ENCODE measurements at regions not wholly inside any gene's neighbourhood (a gene's known extent, or its start where the extent isn't known, plus 50 kb on each side); places are given as distances from the start of the nearest gene placed in this dataset.

GRCh38 chr13:80048030-80048429 is 292.9 kb downstream of the SPRY2 start:
- in situ Hi-C loops (cut with MboI; ENCODE audit: low sequenced_read_pairs): loop anchor here (10.0 to 25.0 kb wide), 2 partner anchors 261 to 287 kb away; no protein-coding TSS in a partner anchor
- Histone ChIP-seq H4K20me1 (ENCODE audit: insufficient read depth, low read length) (no peaks in the 10 kb centered on the region), H2BK15ac (ENCODE audit: low read depth, low read length) (no peak overlapping the region), H4K91ac (ENCODE audit: insufficient read depth, low read depth, low read length) (no peak overlapping the region), H3K4me3 (ENCODE audit: insufficient read depth, low read depth, low read length) (no peak overlapping the region), H3K4me2 (ENCODE audit: low read depth, low read length) (no peak overlapping the region), H3K4ac (ENCODE audit: low read depth, low read length) (no peak overlapping the region; the same call in 1 of the 2 replicates), H3K9me3 (ENCODE audit: control insufficient read depth, insufficient read depth, low read length) (no peaks in the 10 kb centered on the region), H3K14ac (replicated peaks; ENCODE audit: low read depth, low read length) (no peak overlapping the region), H2BK5ac (ENCODE audit: low read depth, low read length, poor library complexity, severe bottlenecking) (no peak overlapping the region), H3K27me3 (ENCODE audit: control insufficient read depth, insufficient read depth, low read length) (no peaks in the 10 kb centered on the region), H3K9ac (ENCODE audit: low read depth, low read length) (no peak overlapping the region), H3K27ac (ENCODE audit: insufficient read depth, low read length) (no peak overlapping the region), H4K5ac (ENCODE audit: low read depth, low read length) (no peak overlapping the region), H3K56ac (ENCODE audit: extremely low read depth, insufficient read depth, low read length) (no peak overlapping the region), H3K36me3 (ENCODE audit: control insufficient read depth, insufficient read depth, low read length) (no peaks in the 10 kb centered on the region), H3K23ac (ENCODE audit: low read depth, low read length) (no peak overlapping the region), H2BK120ac (ENCODE audit: low read depth, low read length) (peak overlapping the region; percentile 33; the same call in 1 of the 2 replicates), H3K79me1 (ENCODE audit: low read depth in 1 of 2, low read length in 2 of 2) (no peaks in the 10 kb centered on the region), H2AK5ac (ENCODE audit: low read depth, low read length) (no peak overlapping the region), H2AFZ (replicated peaks; ENCODE audit: low read length, poor library complexity) (no peak overlapping the region), H3K18ac (ENCODE audit: low read depth, low read length) (no peak overlapping the region), H2BK20ac (ENCODE audit: low read depth, low read length) (peak overlapping the region; percentile 40; the same call in 1 of the 2 replicates), H3K9me1 (ENCODE audit: insufficient read depth, low read length) (no peaks in the 10 kb centered on the region), H4K8ac (ENCODE audit: low read depth in 2 of 2, low read length in 2 of 2) (no peak overlapping the region), H2AK9ac (replicated peaks; ENCODE audit: low read depth, low read length, poor library complexity) (no peak overlapping the region), H3K4me1 (ENCODE audit: control insufficient read depth, insufficient read depth, low read length) (peaks cover 7% of the 10 kb centered on the region)
- ChIA-PET POLR2A (ENCODE audit: unreplicated experiment) (no interaction called here), CTCF (interaction anchor here (0.5 to 1.4 kb wide), 2 partner anchors 180 to 295 kb away, joined by 3 to 5 read pairs; no protein-coding TSS in a partner anchor)
- ATAC-seq (ENCODE audit: low read depth): no peak
- TF ChIP-seq NFE2L2 (IDR thresholded peaks at IDR 0.05; ENCODE audit: low read depth, low read length) (no peak), CEBPB (IDR thresholded peaks at IDR 0.05; ENCODE audit: low read depth, low read length) (no peak)
- intact Hi-C loops (cut with micrococcal nuclease): loop anchor here (2.0 to 10.0 kb wide), 3 partner anchors 111 to 293 kb away; partner anchors contain the start of gene SPRY2
- BruUV-seq (replicated peaks): no TSS peak
- no peak for DNase-seq
- dilution Hi-C loops (cut with HindIII; ENCODE audit: low sequenced_read_pairs, unreplicated experiment): no loop called here
- no CpG with 5 or more reads among the region's 1 CpG for WGBS, 2 experiments (ENCODE audit: extremely low coverage in 2 of 2, insufficient read length in 1 of 2)

All from IMR-90 (cell line).